OCI-LY3 (cell line): ENCODE measurements at regions not wholly inside any gene's neighbourhood (a gene's known extent, or its start where the extent isn't known, plus 50 kb on each side); places are given as distances from the start of the nearest gene placed in this dataset.

Source experiments
- H2AFZ ChIP-seq: fragments of 200-600, 300-600 bp; shearing (Covaris generic); 2 replicates; pipeline ENCODE4 v1.6.0; 2014; ENCODE audit warnings: antibody characterized with exemption, low read depth, low read length
- H3K27ac ChIP-seq: fragments of 200-600, 300-600 bp; sonication (generic); 2 replicates; pipeline ENCODE4 v1.5.1; 2014; ENCODE audit warnings: mild to moderate bottlenecking, low read length, moderate library complexity, mixed read lengths
- H3K27me3 ChIP-seq: fragments of 200-600, 300-600 bp; sonication (generic); 2 replicates; pipeline ENCODE4 v1.6.1; 2014; ENCODE audit warnings: low read depth, low read length, mixed read lengths
- H3K36me3 ChIP-seq: fragments of 200-600, 300-600 bp; sonication (generic); replicated peaks from 2 replicates; pipeline ENCODE3; 2014; ENCODE audit warnings: low read depth, low read length, mixed read lengths
- H3K4me1 ChIP-seq: fragments of 300-600, 200-600 bp; sonication (generic); 2 replicates; pipeline ENCODE4 v1.6.1; 2014; ENCODE audit warnings: low read length, mixed read lengths
- H3K4me2 ChIP-seq: fragments of 200-600, 300-600 bp; sonication (generic); 2 replicates; pipeline ENCODE4 v1.6.1; 2014; ENCODE audit warnings: low read length, mixed read lengths
- H3K4me3 ChIP-seq: fragments of 300-600, 200-600 bp; sonication (generic); 2 replicates; pipeline ENCODE4 v1.5.1; 2014; ENCODE audit warnings: antibody characterized with exemption, mild to moderate bottlenecking, low read length, moderate library complexity
- H3K79me2 ChIP-seq: fragments of 300-600, 200-600 bp; shearing (Covaris generic); 2 replicates; pipeline ENCODE4 v1.6.1; 2014; ENCODE audit warnings: mild to moderate bottlenecking, low read length, mixed read lengths
- H3K9ac ChIP-seq: fragments of 300-600, 200-600 bp; shearing (Covaris generic); 2 replicates; pipeline ENCODE4 v1.6.0; 2014; ENCODE audit warnings: mild to moderate bottlenecking, low read length, moderate library complexity
- H3K9me3 ChIP-seq: fragments of 200-600, 300-600 bp; shearing (Covaris generic); 2 replicates; pipeline ENCODE4 v1.6.1; 2014; ENCODE audit warnings: low read length, mixed read lengths; ENCODE audit not compliant: insufficient read depth
- H4K20me1 ChIP-seq: fragments of 200-600, 300-600 bp; sonication (generic); 2 replicates; pipeline ENCODE4 v1.6.1; 2016; ENCODE audit warnings: low read length, mixed read lengths; ENCODE audit not compliant: insufficient read depth
- EZH2phosphoT487 ChIP-seq: fragments of 200-600 bp; shearing (Covaris generic); IDR thresholded peaks from 2 replicates; pipeline ENCODE4 v1.6.1; 2018; ENCODE audit warnings: antibody characterized with exemption, mixed run types, low read depth
- TF ChIP-seq, protein P1 (sequence below): fragments of 200-600, 300-600 bp; sonication (generic); IDR thresholded peaks from 2 replicates; pipeline ENCODE4 v1.5.1; 2014; ENCODE audit warnings: antibody characterized with exemption, low read length, low read depth

GRCh38 chr2:210899131-210899530 lies 342.7 kb downstream of the CPS1 start:
- Histone ChIP-seq H3K79me2 (no peaks in the 10 kb centered on the region), H3K36me3 (no peaks in the 10 kb centered on the region), H3K27me3 (no peaks in the 10 kb centered on the region), H3K9ac (no peak overlapping the region), H3K4me3 (no peak overlapping the region), H4K20me1 (no peaks in the 10 kb centered on the region), H3K4me1 (no peaks in the 10 kb centered on the region), H3K27ac (no peak overlapping the region), H3K4me2 (no peak overlapping the region), H2AFZ (no peak overlapping the region), H3K9me3 (no peaks in the 10 kb centered on the region)
- TF ChIP-seq, protein P1, sequence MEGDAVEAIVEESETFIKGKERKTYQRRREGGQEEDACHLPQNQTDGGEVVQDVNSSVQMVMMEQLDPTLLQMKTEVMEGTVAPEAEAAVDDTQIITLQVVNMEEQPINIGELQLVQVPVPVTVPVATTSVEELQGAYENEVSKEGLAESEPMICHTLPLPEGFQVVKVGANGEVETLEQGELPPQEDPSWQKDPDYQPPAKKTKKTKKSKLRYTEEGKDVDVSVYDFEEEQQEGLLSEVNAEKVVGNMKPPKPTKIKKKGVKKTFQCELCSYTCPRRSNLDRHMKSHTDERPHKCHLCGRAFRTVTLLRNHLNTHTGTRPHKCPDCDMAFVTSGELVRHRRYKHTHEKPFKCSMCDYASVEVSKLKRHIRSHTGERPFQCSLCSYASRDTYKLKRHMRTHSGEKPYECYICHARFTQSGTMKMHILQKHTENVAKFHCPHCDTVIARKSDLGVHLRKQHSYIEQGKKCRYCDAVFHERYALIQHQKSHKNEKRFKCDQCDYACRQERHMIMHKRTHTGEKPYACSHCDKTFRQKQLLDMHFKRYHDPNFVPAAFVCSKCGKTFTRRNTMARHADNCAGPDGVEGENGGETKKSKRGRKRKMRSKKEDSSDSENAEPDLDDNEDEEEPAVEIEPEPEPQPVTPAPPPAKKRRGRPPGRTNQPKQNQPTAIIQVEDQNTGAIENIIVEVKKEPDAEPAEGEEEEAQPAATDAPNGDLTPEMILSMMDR: no peak
- TF ChIP-seq EZH2phosphoT487: no peak

GRCh38 chr2:210901326-210901725 lies 344.9 kb downstream of the CPS1 start:
- no peak overlapping the region for H3K27ac ChIP-seq
- no peaks in the 10 kb centered on the region for H3K9me3 ChIP-seq
- H3K9ac ChIP-seq: no peak overlapping the region
- no peaks in the 10 kb centered on the region for H3K36me3 ChIP-seq
- no peak for TF ChIP-seq EZH2phosphoT487
- TF ChIP-seq, protein P1: no peak
- H4K20me1 ChIP-seq: no peaks in the 10 kb centered on the region
- no peak overlapping the region for H2AFZ ChIP-seq
- H3K4me2 ChIP-seq: no peak overlapping the region
- H3K27me3 ChIP-seq: no peaks in the 10 kb centered on the region
- H3K79me2 ChIP-seq: no peaks in the 10 kb centered on the region
- no peaks in the 10 kb centered on the region for H3K4me1 ChIP-seq
- H3K4me3 ChIP-seq: no peak overlapping the region

- Histone ChIP-seq H3K9ac (no peak overlapping the region), H3K27ac (no peak overlapping the region), H3K36me3 (no peaks in the 10 kb centered on the region)
These were observed 356.4 kb downstream of the CPS1 start for GRCh38 chr2:210912779-210913178.

DNA sequence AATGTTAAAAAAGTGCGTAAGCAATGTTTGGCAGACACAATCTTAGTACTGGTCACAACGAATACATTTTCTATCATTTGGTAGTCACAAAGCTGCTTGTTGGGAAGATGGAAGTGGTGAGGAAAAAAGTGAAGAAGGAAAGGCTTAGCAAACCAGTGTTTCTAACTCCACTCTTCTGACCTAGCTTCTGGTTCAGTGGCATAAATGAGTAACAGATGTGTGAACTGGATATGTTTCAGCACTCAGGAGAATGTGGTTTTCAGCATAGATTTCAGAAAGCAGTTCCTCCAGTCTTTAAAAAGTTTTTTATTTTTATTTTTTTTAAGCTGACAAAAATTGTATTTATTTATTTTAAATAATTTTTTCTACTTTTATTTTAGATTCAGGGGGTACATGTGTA lies 357.1 kb downstream of the CPS1 start:
- no peaks in the 10 kb centered on the region for H4K20me1 ChIP-seq
- H3K27ac ChIP-seq: no peak overlapping the region
- no peaks in the 10 kb centered on the region for H3K36me3 ChIP-seq
- no peak overlapping the region for H3K9ac ChIP-seq
- no peaks in the 10 kb centered on the region for H3K4me1 ChIP-seq
- TF ChIP-seq, protein P1: no peak
- TF ChIP-seq EZH2phosphoT487: no peak
- no peak overlapping the region for H3K4me3 ChIP-seq
- no peak overlapping the region for H2AFZ ChIP-seq
- H3K27me3 ChIP-seq: no peaks in the 10 kb centered on the region
- H3K4me2 ChIP-seq: no peak overlapping the region
- no peaks in the 10 kb centered on the region for H3K9me3 ChIP-seq
- H3K79me2 ChIP-seq: no peaks in the 10 kb centered on the region

More at GRCh38 chr2:210912779-210913178, 356.4 kb downstream of the CPS1 start:
- TF ChIP-seq EZH2phosphoT487: no peak
- TF ChIP-seq, protein P1: no peak
- no peak overlapping the region for H3K4me3 ChIP-seq
- no peak overlapping the region for H2AFZ ChIP-seq
- H4K20me1 ChIP-seq: no peaks in the 10 kb centered on the region
- no peaks in the 10 kb centered on the region for H3K27me3 ChIP-seq
- H3K9me3 ChIP-seq: no peaks in the 10 kb centered on the region
- H3K4me2 ChIP-seq: no peak overlapping the region
- no peaks in the 10 kb centered on the region for H3K79me2 ChIP-seq
- H3K4me1 ChIP-seq: no peaks in the 10 kb centered on the region
